HG03097 (cell line): ENCODE measurements at regions not wholly inside any gene's neighbourhood (a gene's known extent, or its start where the extent isn't known, plus 50 kb on each side); places are given as distances from the start of the nearest gene placed in this dataset.
"Not testable (repeated sequence)": the region's sequence is repeated elsewhere in the genome, so short reads cannot be mapped to it uniquely, and the experiment has no call there.

Experiments
- ATAC-seq: cut with Tn5 transposase; IDR thresholded peaks from one replicate; pipeline ENCODE4 v1.9.1; 2021; ENCODE audit not compliant: unreplicated experiment, low FRiP score

- no peak for ATAC-seq
These were observed 87.6 kb upstream of the MYLIP start for GRCh38 chr6:16041327-16041726.

GRCh38 chr6:16040628-16040974, 88.3 kb upstream of the MYLIP start:
- ATAC-seq, result no peak

- ATAC-seq, result not testable (repeated sequence)
These were observed 88.8 kb upstream of the MYLIP start for GRCh38 chr6:16039892-16040627.

GRCh38 chr6:16038938-16039337, 89.9 kb upstream of the MYLIP start:
- no peak for ATAC-seq

- ATAC-seq, result no peak
These were observed 93.3 kb upstream of the MYLIP start for GRCh38 chr6:16035488-16036080.

GRCh38 chr6:16033214-16033613, 95.7 kb upstream of the MYLIP start:
- ATAC-seq, result no peak

- ATAC-seq, result no peak
These were observed 97.5 kb upstream of the MYLIP start for GRCh38 chr6:16031278-16031981.

- no peak for ATAC-seq
These were observed 99.9 kb upstream of the MYLIP start for GRCh38 chr6:16028966-16029365.

- ATAC-seq, result no peak
These were observed 108.6 kb upstream of the MYLIP start for GRCh38 chr6:16020259-16020658.

GRCh38 chr6:16019462-16019861, 109.4 kb upstream of the MYLIP start:
- no peak for ATAC-seq

GRCh38 chr6:16018626-16019025, 110.3 kb upstream of the MYLIP start:
- no peak for ATAC-seq

- ATAC-seq, result not testable (repeated sequence)
These were observed 114.6 kb upstream of the MYLIP start for GRCh38 chr6:16014325-16014724.

- ATAC-seq, result no peak
These were observed 121.7 kb upstream of the MYLIP start for GRCh38 chr6:16007146-16007545.

GRCh38 chr6:16006681-16007080, 122.2 kb upstream of the MYLIP start:
- no peak for ATAC-seq

GRCh38 chr6:16004934-16005679, 123.8 kb upstream of the MYLIP start:
- no peak for ATAC-seq

GRCh38 chr6:16003197-16003491, 125.7 kb upstream of the MYLIP start:
- no peak for ATAC-seq

- ATAC-seq, result no peak
These were observed 126.3 kb upstream of the MYLIP start for GRCh38 chr6:16002332-16003196.

- ATAC-seq, result no peak
These were observed 127.7 kb upstream of the MYLIP start for GRCh38 chr6:16001158-16001557.

GRCh38 chr6:15999201-15999600, 129.7 kb upstream of the MYLIP start:
- no peak for ATAC-seq

GRCh38 chr6:15997586-15998388, 131.1 kb upstream of the MYLIP start:
- no peak for ATAC-seq
